GM21737 (cell line): ENCODE measurements at regions not wholly inside any gene's neighbourhood (a gene's known extent, or its start where the extent isn't known, plus 50 kb on each side); places are given as distances from the start of the nearest gene placed in this dataset.

Experiments used
- ATAC-seq: cut with Tn5 transposase; IDR thresholded peaks from one replicate; pipeline ENCODE4 v1.9.1; 2021; ENCODE audit warnings: mild to moderate bottlenecking, moderate library complexity; ENCODE audit not compliant: unreplicated experiment

DNA sequence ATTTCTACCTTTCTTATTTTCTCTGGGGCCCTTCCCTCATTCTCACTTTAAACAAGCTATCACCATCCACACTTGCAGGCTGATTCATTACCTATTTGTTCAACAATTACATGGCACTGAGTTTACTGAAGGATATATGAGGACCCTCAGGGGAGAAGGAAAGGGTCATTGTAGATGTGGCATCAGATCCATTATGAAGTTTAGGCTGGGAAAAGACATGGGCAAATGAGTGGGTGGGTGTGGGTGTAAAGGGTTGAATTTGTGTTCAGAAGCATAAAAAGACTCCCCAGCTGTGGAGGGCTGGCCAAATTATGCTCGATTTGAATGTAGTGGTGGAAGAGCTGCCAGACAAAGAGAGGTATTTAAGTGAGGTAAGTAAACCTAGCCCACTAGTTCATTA lies 55.9 kb upstream of the MTAP start:
- ATAC-seq, result no peak

DNA sequence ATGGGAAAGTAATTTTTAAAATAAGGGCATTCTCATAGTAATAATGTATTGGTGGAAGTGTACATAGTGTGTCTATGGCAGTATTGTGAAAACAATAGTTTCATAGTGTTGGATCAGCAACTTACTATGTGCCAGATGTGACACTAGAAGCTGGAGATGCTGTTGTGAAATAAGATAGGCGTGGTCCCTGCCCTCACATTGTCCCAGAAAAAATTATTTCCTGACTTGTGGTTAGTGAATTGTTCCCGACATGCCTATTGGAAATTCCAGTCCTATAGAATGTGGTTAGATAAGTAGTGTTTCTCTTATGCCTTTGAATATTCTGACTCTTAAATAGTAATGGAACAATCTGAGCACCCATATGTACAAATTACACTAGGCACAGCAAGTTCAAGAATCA lies 55.3 kb upstream of the MTAP start:
- ATAC-seq, result no peak

DNA sequence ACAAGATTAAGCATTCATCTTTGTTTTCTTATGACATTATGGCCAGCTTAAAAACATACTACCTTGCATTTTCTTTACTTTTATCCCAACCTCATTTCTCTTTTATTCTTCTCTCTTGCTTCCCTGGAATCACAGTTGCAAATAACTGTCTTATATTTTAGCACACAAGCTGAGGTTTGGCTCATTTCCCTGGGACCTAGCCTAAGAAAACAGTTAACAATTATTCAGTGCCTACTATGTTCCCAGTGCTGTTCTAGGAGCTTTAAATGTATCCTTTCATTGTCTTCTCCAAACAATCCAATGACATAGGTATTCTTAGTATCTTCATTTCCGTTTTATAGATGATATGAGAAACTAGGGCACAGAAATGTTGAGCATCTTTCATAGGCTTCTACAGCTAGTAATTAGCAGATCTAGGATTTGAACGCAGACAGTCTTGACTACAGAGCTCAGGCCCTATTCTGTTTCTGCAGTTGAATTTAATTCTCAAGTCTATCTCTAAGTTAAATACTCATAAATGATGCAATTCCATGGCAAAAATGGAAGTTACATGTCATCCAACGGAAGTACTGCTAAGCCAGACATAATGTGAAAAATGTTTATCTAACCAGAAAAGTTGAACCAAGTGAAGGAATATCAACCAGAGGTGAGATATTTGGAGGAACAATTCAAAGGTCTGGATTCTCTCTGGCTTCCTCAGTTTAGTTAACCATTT lies 52.3 kb upstream of the MTAP start:
- no peak for ATAC-seq

DNA sequence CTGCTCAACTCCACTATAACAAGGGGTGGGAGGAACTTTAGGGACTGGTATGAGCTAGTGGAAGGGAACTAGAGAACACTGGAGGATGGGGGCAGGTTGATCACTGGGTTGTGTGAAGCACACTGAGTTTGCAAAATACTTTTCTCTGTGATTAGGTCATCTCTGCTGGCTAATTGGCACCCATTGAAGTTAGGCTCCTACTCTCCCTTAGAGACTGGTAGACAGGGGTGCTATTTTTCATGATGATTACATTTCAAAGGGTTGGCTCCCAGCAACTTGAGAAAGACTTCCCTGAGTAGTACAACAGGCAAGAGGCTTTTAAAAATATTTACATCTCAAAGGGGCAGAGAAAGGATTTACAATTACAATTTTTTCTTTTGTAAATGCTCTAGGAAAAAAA lies 50.4 kb upstream of the MTAP start:
- ATAC-seq, result no peak
